IPS-18a (cell line): ENCODE measurements at regions not wholly inside any gene's neighbourhood (a gene's known extent, or its start where the extent isn't known, plus 50 kb on each side); places are given as distances from the start of the nearest gene placed in this dataset.

Source experiments
- H3K27ac ChIP-seq: one replicate; pipeline ENCODE4 v1.5.1; 2013; ENCODE audit warnings: low read length
- H3K27me3 ChIP-seq: one replicate; pipeline ENCODE4 v1.6.1; 2013; ENCODE audit warnings: mild to moderate bottlenecking, low read length; ENCODE audit not compliant: control insufficient read depth, insufficient read depth
- H3K36me3 ChIP-seq: one replicate; pipeline ENCODE4 v1.6.1; 2013; ENCODE audit warnings: low read depth, low read length; ENCODE audit not compliant: control insufficient read depth
- H3K4me1 ChIP-seq: one replicate; pipeline ENCODE4 v1.6.1; 2013; ENCODE audit warnings: low read depth, low read length; ENCODE audit not compliant: control insufficient read depth
- H3K4me3 ChIP-seq: one replicate; pipeline ENCODE4 v1.5.1; 2013; ENCODE audit warnings: low read length
- H3K9ac ChIP-seq: one replicate; pipeline ENCODE4 v1.6.1; 2013; ENCODE audit warnings: mild to moderate bottlenecking, low read length, moderate library complexity
- H3K9me3 ChIP-seq: one replicate; pipeline ENCODE4 v1.6.1; 2013; ENCODE audit warnings: low read depth, low read length; ENCODE audit not compliant: control insufficient read depth

DNA sequence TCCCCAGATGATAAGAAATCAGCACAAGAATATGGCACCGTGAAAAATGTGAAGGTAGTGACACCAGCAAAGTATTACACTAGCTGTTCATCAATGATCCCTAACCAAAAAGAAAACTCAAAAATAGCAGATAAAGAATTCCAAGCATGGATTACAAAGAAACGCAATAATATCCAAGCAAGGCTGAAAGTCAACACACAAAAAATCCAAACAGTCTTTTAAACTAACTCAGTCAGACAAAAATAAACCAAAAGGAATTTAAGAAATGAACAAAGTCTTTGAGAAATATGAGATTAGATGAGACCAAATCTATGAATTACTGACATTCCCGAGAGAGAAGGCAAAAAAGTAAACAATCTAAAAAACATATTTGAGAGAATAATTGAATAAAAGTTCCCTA is 976.1 kb upstream of the MAP3K7 start:
- H3K36me3 ChIP-seq: no peaks in the 10 kb centered on the region
- H3K27me3 ChIP-seq: no peaks in the 10 kb centered on the region
- H3K9me3 ChIP-seq: no peaks in the 10 kb centered on the region
- no peak overlapping the region for H3K4me3 ChIP-seq
- no peak overlapping the region for H3K9ac ChIP-seq
- H3K27ac ChIP-seq: no peak overlapping the region
- no peaks in the 10 kb centered on the region for H3K4me1 ChIP-seq

GRCh38 chr6:91560409-91560808 is 973.5 kb upstream of the MAP3K7 start:
- no peaks in the 10 kb centered on the region for H3K27me3 ChIP-seq
- H3K4me3 ChIP-seq: no peak overlapping the region
- no peaks in the 10 kb centered on the region for H3K4me1 ChIP-seq
- no peaks in the 10 kb centered on the region for H3K36me3 ChIP-seq
- no peaks in the 10 kb centered on the region for H3K9me3 ChIP-seq
- H3K27ac ChIP-seq: no peak overlapping the region
- no peak overlapping the region for H3K9ac ChIP-seq

- no peaks in the 10 kb centered on the region for H3K36me3 ChIP-seq
- no peak overlapping the region for H3K4me3 ChIP-seq
- H3K4me1 ChIP-seq: no peaks in the 10 kb centered on the region
- H3K9me3 ChIP-seq: no peaks in the 10 kb centered on the region
- H3K9ac ChIP-seq: no peak overlapping the region
- H3K27ac ChIP-seq: no peak overlapping the region
- no peaks in the 10 kb centered on the region for H3K27me3 ChIP-seq
These were observed 954.0 kb upstream of the MAP3K7 start for GRCh38 chr6:91540902-91541301.

- H3K9me3 ChIP-seq: no peaks in the 10 kb centered on the region
- no peaks in the 10 kb centered on the region for H3K27me3 ChIP-seq
- no peak overlapping the region for H3K9ac ChIP-seq
- H3K27ac ChIP-seq: no peak overlapping the region
- no peak overlapping the region for H3K4me3 ChIP-seq
- no peaks in the 10 kb centered on the region for H3K4me1 ChIP-seq
- no peaks in the 10 kb centered on the region for H3K36me3 ChIP-seq
These were observed 952.6 kb upstream of the MAP3K7 start for GRCh38 chr6:91539456-91539855.

GRCh38 chr6:91538622-91539021 is 951.8 kb upstream of the MAP3K7 start:
- H3K27me3 ChIP-seq: no peaks in the 10 kb centered on the region
- H3K9me3 ChIP-seq: no peaks in the 10 kb centered on the region
- H3K27ac ChIP-seq: no peak overlapping the region
- no peaks in the 10 kb centered on the region for H3K4me1 ChIP-seq
- no peak overlapping the region for H3K9ac ChIP-seq
- H3K36me3 ChIP-seq: no peaks in the 10 kb centered on the region
- H3K4me3 ChIP-seq: no peak overlapping the region

GRCh38 chr6:91534614-91535013 is 947.7 kb upstream of the MAP3K7 start:
- H3K27me3 ChIP-seq: no peaks in the 10 kb centered on the region
- no peaks in the 10 kb centered on the region for H3K36me3 ChIP-seq
- H3K9me3 ChIP-seq: no peaks in the 10 kb centered on the region
- no peaks in the 10 kb centered on the region for H3K4me1 ChIP-seq
- no peak overlapping the region for H3K4me3 ChIP-seq
- H3K9ac ChIP-seq: no peak overlapping the region
- H3K27ac ChIP-seq: no peak overlapping the region

DNA sequence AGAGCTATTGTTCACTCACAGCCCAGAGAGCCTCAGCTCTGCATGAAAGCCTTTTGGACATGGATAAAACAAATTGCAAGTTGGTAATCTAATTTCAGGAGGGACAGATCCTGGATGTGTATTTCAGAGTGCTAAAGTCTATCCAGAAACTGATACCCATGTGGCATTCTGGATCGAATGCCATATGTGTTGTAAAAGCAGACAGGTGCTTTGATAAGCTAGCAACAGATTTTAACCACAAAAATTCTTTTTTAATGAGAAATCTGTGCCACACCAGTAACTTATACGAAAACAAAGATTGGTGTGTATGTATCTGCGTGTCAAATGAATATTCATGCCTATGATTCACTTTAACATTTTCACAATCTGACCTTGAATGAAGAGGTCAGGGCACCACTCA is 936.6 kb upstream of the MAP3K7 start:
- Histone ChIP-seq H3K4me1 (no peaks in the 10 kb centered on the region), H3K9me3 (no peaks in the 10 kb centered on the region), H3K27me3 (no peaks in the 10 kb centered on the region), H3K27ac (no peak overlapping the region), H3K4me3 (no peak overlapping the region), H3K36me3 (no peaks in the 10 kb centered on the region), H3K9ac (no peak overlapping the region)

- H3K36me3 ChIP-seq: no peaks in the 10 kb centered on the region
- H3K9ac ChIP-seq: no peak overlapping the region
- no peaks in the 10 kb centered on the region for H3K9me3 ChIP-seq
- H3K27ac ChIP-seq: no peak overlapping the region
- H3K4me1 ChIP-seq: no peaks in the 10 kb centered on the region
- H3K4me3 ChIP-seq: no peak overlapping the region
- no peaks in the 10 kb centered on the region for H3K27me3 ChIP-seq
These were observed 935.1 kb upstream of the MAP3K7 start for GRCh38 chr6:91521999-91522398.

DNA sequence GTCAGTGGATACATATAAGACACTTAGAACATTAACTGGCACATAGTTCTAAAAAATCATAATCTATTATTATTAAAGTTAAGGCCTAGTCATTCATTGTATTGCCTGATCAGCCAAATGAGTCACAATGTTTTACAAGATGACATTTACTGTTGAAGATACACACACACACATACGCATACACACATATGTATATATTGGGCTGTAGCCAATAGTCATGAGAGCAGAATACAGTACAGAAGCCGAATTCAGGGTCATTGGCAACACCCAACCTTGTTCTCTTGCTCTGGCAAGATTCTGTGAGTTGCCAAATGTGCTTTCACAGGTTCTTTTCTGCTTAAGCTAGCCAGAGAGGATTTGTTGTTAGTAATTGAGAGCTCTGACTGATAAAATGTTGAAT is 922.8 kb upstream of the MAP3K7 start:
- H3K9ac ChIP-seq: no peak overlapping the region

GRCh38 chr6:91509039-91509438 is 922.2 kb upstream of the MAP3K7 start:
- Histone ChIP-seq H3K9ac (no peak overlapping the region), H3K27ac (no peak overlapping the region), H3K9me3 (no peaks in the 10 kb centered on the region), H3K4me1 (no peaks in the 10 kb centered on the region), H3K27me3 (no peaks in the 10 kb centered on the region), H3K4me3 (no peak overlapping the region), H3K36me3 (no peaks in the 10 kb centered on the region)

More for the DNA sequence above, 922.8 kb upstream of the MAP3K7 start:
- no peaks in the 10 kb centered on the region for H3K27me3 ChIP-seq
- H3K4me3 ChIP-seq: no peak overlapping the region
- no peaks in the 10 kb centered on the region for H3K4me1 ChIP-seq
- H3K36me3 ChIP-seq: no peaks in the 10 kb centered on the region
- H3K27ac ChIP-seq: no peak overlapping the region
- H3K9me3 ChIP-seq: no peaks in the 10 kb centered on the region

GRCh38 chr6:91506509-91506908 is 919.6 kb upstream of the MAP3K7 start:
- no peaks in the 10 kb centered on the region for H3K36me3 ChIP-seq
- no peaks in the 10 kb centered on the region for H3K27me3 ChIP-seq
- no peak overlapping the region for H3K4me3 ChIP-seq
- H3K27ac ChIP-seq: no peak overlapping the region
- H3K4me1 ChIP-seq: no peaks in the 10 kb centered on the region
- no peaks in the 10 kb centered on the region for H3K9me3 ChIP-seq
- no peak overlapping the region for H3K9ac ChIP-seq

DNA sequence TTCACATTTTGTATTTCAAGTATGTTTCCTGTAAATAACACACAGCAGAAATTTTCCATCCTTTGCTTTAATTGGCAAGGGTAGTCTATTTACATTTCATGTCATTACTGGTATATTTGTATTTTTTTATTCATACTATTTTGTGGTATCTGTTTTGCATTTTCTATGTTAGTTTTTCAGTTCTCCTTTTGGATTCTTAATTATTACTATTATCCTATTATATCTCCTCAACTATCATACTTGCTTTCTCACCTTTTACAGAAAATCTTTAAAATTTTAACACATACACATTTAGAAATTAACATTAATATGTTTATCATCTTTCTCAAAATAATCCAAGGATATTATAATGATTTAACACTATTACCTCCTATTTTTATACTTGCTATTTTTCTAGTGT is 918.3 kb upstream of the MAP3K7 start:
- Histone ChIP-seq H3K9me3 (no peaks in the 10 kb centered on the region), H3K36me3 (no peaks in the 10 kb centered on the region), H3K27me3 (no peaks in the 10 kb centered on the region), H3K27ac (no peak overlapping the region), H3K4me1 (no peaks in the 10 kb centered on the region), H3K9ac (no peak overlapping the region), H3K4me3 (no peak overlapping the region)
